Activated T-cell treated with anti-CD3 and anti-CD28 coated beads, Interleukin-2, amount 50 U/mL, for 4 hours (primary cell): ENCODE measurements at regions not wholly inside any gene's neighbourhood (a gene's known extent, or its start where the extent isn't known, plus 50 kb on each side); places are given as distances from the start of the nearest gene placed in this dataset.
A peak's percentile ranks its signal among the peaks of the same experiment; 100 is the strongest.

Source experiments
- ATAC-seq, 2 donors: fragments of 200-7000 bp; cut with Tn5 transposase; one replicate each; pipeline ENCODE4 v1.10.0; 2021
- DNase-seq: peaks from one replicate; pipeline ENCODE4 v3.0.0-alpha.2; 2020
- H3K27me3 Mint-ChIP-seq: one replicate; pipeline ENCODE4 v1.8.0; 2021; ENCODE audit warnings: low read depth, mixed read lengths
- H3K36me3 Mint-ChIP-seq: one replicate; pipeline ENCODE4 v1.8.0; 2022; ENCODE audit warnings: mixed read lengths; ENCODE audit not compliant: insufficient read depth
- H3K4me1 Mint-ChIP-seq: one replicate; pipeline ENCODE4 v1.8.0; 2021; ENCODE audit warnings: low read depth, mixed read lengths
- H3K4me3 Mint-ChIP-seq: one replicate; pipeline ENCODE4 v1.8.0; 2021; ENCODE audit warnings: mild to moderate bottlenecking, moderate library complexity, mixed read lengths
- H3K9me3 Mint-ChIP-seq: one replicate; pipeline ENCODE4 v1.8.0; 2021; ENCODE audit warnings: mixed read lengths

- no peak for ATAC-seq
- Mint-ChIP-seq H3K9me3 (no peaks in the 10 kb centered on the region), H3K36me3 (no peaks in the 10 kb centered on the region), H3K27me3 (peaks cover 13% of the 10 kb centered on the region), H3K4me1 (no peaks in the 10 kb centered on the region), H3K4me3 (no peak overlapping the region)
- no peak for DNase-seq
Measured at GRCh38 chr14:101066826-101067510, 163.4 kb upstream of the RTL1 start.

- ATAC-seq (no peak), DNase-seq (no peak)
- Mint-ChIP-seq H3K4me3 (no peak overlapping the region), H3K27me3 (peaks cover 13% of the 10 kb centered on the region), H3K9me3 (no peaks in the 10 kb centered on the region), H3K4me1 (no peaks in the 10 kb centered on the region), H3K36me3 (no peaks in the 10 kb centered on the region)
Measured at GRCh38 chr14:101068313-101069227, 165.0 kb upstream of the RTL1 start.

- Mint-ChIP-seq H3K27me3 (peaks cover 15% of the 10 kb centered on the region), H3K36me3 (no peaks in the 10 kb centered on the region), H3K4me1 (no peaks in the 10 kb centered on the region), H3K4me3 (no peak overlapping the region), H3K9me3 (no peaks in the 10 kb centered on the region)
- no peak for ATAC-seq
- DNase-seq, result no peak
Measured at GRCh38 chr14:101069228-101069549, 165.7 kb upstream of the RTL1 start.

- ATAC-seq, result no peak
- Mint-ChIP-seq H3K4me1 (no peaks in the 10 kb centered on the region), H3K36me3 (no peaks in the 10 kb centered on the region), H3K4me3 (no peak overlapping the region), H3K9me3 (no peaks in the 10 kb centered on the region), H3K27me3 (peaks cover 20% of the 10 kb centered on the region)
- DNase-seq, result no peak
Measured at GRCh38 chr14:101069666-101070362, 166.3 kb upstream of the RTL1 start.

- DNase-seq, result no peak
Measured at GRCh38 chr14:101070540-101071492, 167.3 kb upstream of the RTL1 start.

GRCh38 chr14:101071493-101071906 lies 168.0 kb upstream of the RTL1 start:
- Mint-ChIP-seq H3K4me1 (no peaks in the 10 kb centered on the region), H3K36me3 (no peaks in the 10 kb centered on the region), H3K27me3 (peaks cover 33% of the 10 kb centered on the region), H3K4me3 (no peak overlapping the region), H3K9me3 (no peaks in the 10 kb centered on the region)
- DNase-seq (no peak), ATAC-seq (no peak)

More at GRCh38 chr14:101070540-101071492, 167.3 kb upstream of the RTL1 start:
- no peak for ATAC-seq
- H3K9me3 Mint-ChIP-seq, result no peaks in the 10 kb centered on the region
- no peaks in the 10 kb centered on the region for H3K36me3 Mint-ChIP-seq
- peaks cover 28% of the 10 kb centered on the region for H3K27me3 Mint-ChIP-seq
- no peak overlapping the region for H3K4me3 Mint-ChIP-seq
- no peaks in the 10 kb centered on the region for H3K4me1 Mint-ChIP-seq

- no peaks in the 10 kb centered on the region for H3K36me3 Mint-ChIP-seq
- no peak for ATAC-seq
- H3K9me3 Mint-ChIP-seq, result no peaks in the 10 kb centered on the region
Measured at GRCh38 chr14:101072070-101072469, 168.5 kb upstream of the RTL1 start.

GRCh38 chr14:101072531-101072930 lies 169.0 kb upstream of the RTL1 start:
- no peak for ATAC-seq
- Mint-ChIP-seq H3K27me3 (peaks cover 41% of the 10 kb centered on the region), H3K9me3 (no peaks in the 10 kb centered on the region), H3K4me1 (no peaks in the 10 kb centered on the region), H3K4me3 (no peak overlapping the region), H3K36me3 (no peaks in the 10 kb centered on the region)
- no peak for DNase-seq

More at GRCh38 chr14:101072070-101072469, 168.5 kb upstream of the RTL1 start:
- DNase-seq, result no peak
- Mint-ChIP-seq H3K27me3 (peaks cover 37% of the 10 kb centered on the region), H3K4me3 (no peak overlapping the region), H3K4me1 (no peaks in the 10 kb centered on the region)

GRCh38 chr14:101072945-101073597 lies 169.5 kb upstream of the RTL1 start:
- Mint-ChIP-seq H3K4me3 (no peak overlapping the region), H3K27me3 (peaks cover 45% of the 10 kb centered on the region), H3K4me1 (no peaks in the 10 kb centered on the region), H3K36me3 (no peaks in the 10 kb centered on the region), H3K9me3 (no peaks in the 10 kb centered on the region)
- peak in 1 of 2 donors; percentile 35 for ATAC-seq
- no peak for DNase-seq

GRCh38 chr14:101073598-101073965 lies 170.1 kb upstream of the RTL1 start:
- ATAC-seq (no peak), DNase-seq (no peak)
- H3K4me3 Mint-ChIP-seq, result no peak overlapping the region
- no peaks in the 10 kb centered on the region for H3K36me3 Mint-ChIP-seq
- H3K9me3 Mint-ChIP-seq, result no peaks in the 10 kb centered on the region
- H3K4me1 Mint-ChIP-seq, result no peaks in the 10 kb centered on the region
- H3K27me3 Mint-ChIP-seq, result peaks cover 48% of the 10 kb centered on the region

GRCh38 chr14:101074196-101075024 lies 170.9 kb upstream of the RTL1 start:
- DNase-seq (no peak), ATAC-seq (no peak)
- H3K9me3 Mint-ChIP-seq, result no peaks in the 10 kb centered on the region
- no peak overlapping the region for H3K4me3 Mint-ChIP-seq
- H3K4me1 Mint-ChIP-seq, result no peaks in the 10 kb centered on the region
- no peaks in the 10 kb centered on the region for H3K36me3 Mint-ChIP-seq
- H3K27me3 Mint-ChIP-seq, result peaks cover 50% of the 10 kb centered on the region

GRCh38 chr14:101075025-101075800 lies 171.7 kb upstream of the RTL1 start:
- no peaks in the 10 kb centered on the region for H3K36me3 Mint-ChIP-seq
- H3K4me3 Mint-ChIP-seq, result no peak overlapping the region
- no peaks in the 10 kb centered on the region for H3K4me1 Mint-ChIP-seq
- H3K27me3 Mint-ChIP-seq, result peaks cover 52% of the 10 kb centered on the region
- H3K9me3 Mint-ChIP-seq, result no peaks in the 10 kb centered on the region
- ATAC-seq, result no peak
- DNase-seq, result no peak
